ENCODE measurements at regions not wholly inside any gene's neighbourhood (a gene's known extent, or its start where the extent isn't known, plus 50 kb on each side); places are given as distances from the start of the nearest gene placed in this dataset.

DNA sequence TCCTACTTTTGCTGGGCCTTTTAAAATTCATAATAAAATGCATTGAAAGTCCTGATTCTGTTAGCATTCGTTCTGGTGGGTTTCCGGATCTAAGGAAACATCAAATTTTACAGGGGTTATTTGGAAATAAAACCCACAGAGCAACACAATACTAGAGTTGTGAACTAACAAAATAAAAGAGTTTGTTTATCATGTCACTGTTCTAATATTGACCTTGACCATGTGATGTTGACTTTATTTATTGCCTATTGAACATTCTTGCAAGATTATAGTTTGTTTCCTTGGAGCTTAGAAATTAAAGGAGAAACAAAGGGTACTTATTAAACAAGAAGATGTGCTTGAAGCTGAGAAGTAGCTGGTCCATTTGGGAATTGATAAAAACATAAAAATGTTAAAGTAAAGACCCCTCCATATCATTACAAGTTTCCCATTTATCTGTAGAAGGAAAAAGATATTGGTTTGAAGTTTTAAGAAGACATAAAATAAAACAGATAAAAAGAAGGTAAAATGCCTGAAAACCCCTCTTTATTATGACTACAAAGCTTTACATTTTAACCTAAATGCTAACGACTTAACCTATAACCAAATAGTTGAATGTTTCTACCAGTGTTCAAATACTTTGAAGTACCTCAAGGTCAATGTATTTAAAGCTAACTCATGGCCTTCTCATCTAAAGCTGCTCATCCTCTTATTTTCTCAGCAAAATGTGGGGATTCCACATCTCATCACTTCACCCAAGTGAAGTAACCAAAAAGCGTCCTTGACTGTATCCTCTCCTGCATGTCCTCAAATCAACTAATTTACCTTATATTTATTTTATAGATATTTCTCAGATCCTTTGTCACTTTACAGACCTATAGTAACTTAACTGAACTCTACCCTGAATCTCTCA is 179.6 kb downstream of the GASK1B start:
- TF ChIP-seq, protein P1, sequence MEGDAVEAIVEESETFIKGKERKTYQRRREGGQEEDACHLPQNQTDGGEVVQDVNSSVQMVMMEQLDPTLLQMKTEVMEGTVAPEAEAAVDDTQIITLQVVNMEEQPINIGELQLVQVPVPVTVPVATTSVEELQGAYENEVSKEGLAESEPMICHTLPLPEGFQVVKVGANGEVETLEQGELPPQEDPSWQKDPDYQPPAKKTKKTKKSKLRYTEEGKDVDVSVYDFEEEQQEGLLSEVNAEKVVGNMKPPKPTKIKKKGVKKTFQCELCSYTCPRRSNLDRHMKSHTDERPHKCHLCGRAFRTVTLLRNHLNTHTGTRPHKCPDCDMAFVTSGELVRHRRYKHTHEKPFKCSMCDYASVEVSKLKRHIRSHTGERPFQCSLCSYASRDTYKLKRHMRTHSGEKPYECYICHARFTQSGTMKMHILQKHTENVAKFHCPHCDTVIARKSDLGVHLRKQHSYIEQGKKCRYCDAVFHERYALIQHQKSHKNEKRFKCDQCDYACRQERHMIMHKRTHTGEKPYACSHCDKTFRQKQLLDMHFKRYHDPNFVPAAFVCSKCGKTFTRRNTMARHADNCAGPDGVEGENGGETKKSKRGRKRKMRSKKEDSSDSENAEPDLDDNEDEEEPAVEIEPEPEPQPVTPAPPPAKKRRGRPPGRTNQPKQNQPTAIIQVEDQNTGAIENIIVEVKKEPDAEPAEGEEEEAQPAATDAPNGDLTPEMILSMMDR (IDR thresholded peaks at IDR 0.05; ENCODE audit: low read depth, low read length, poor library complexity, severe bottlenecking) = no peak
- no peak for TF ChIP-seq EZH2phosphoT487 (IDR thresholded peaks at IDR 0.05; ENCODE audit: borderline replicate concordance, low read length)

Measured in DOHH2 (cell line).